ENCODE measurements at regions not wholly inside any gene's neighbourhood (a gene's known extent, or its start where the extent isn't known, plus 50 kb on each side); places are given as distances from the start of the nearest gene placed in this dataset.

GRCh38 chr12:131543040-131543439, 167.8 kb upstream of the SFSWAP start:
- TF ChIP-seq CTCF (conservative IDR thresholded peaks at IDR 0.05; ENCODE audit: low read depth, low read length) (no peak), EZH2 (IDR thresholded peaks at IDR 0.05; ENCODE audit: borderline replicate concordance, low read depth, low read length, poor library complexity, severe bottlenecking) (no peak)
